ENCODE measurements at regions not wholly inside any gene's neighbourhood (a gene's known extent, or its start where the extent isn't known, plus 50 kb on each side); places are given as distances from the start of the nearest gene placed in this dataset.

GRCh38 chr15:85324202-85324601 lies 56.2 kb upstream of the AKAP13 start:
- WGBS (ENCODE audit: insufficient coverage, insufficient read length) = no CpG with 5 or more reads among the region's 2 CpGs

GRCh38 chr15:85325834-85326233 lies 54.6 kb upstream of the AKAP13 start:
- WGBS (ENCODE audit: insufficient coverage, insufficient read length) = no CpG with 5 or more reads among the region's 2 CpGs
- H3K4me3 ChIP-seq (ENCODE audit: low read length) = no peak overlapping the region

More at GRCh38 chr15:85324202-85324601, 56.2 kb upstream of the AKAP13 start:
- Histone ChIP-seq H3K4me1 (ENCODE audit: control insufficient read depth, insufficient read depth, low read length) (no peaks in the 10 kb centered on the region), H3K36me3 (ENCODE audit: control insufficient read depth, insufficient read depth, low read length) (no peaks in the 10 kb centered on the region), H3K27me3 (ENCODE audit: control insufficient read depth, insufficient read depth, low read length) (no peaks in the 10 kb centered on the region), H3K9me3 (ENCODE audit: control insufficient read depth, insufficient read depth, low read length) (no peaks in the 10 kb centered on the region), H3K27ac (ENCODE audit: low read length) (no peak overlapping the region), H3K4me3 (ENCODE audit: low read length) (no peak overlapping the region)
- no peak for DNase-seq (ENCODE audit: low read depth, low spot score)

GRCh38 chr15:85326291-85326690 lies 54.1 kb upstream of the AKAP13 start:
- Histone ChIP-seq H3K36me3 (ENCODE audit: control insufficient read depth, insufficient read depth, low read length) (no peaks in the 10 kb centered on the region), H3K27me3 (ENCODE audit: control insufficient read depth, insufficient read depth, low read length) (no peaks in the 10 kb centered on the region), H3K4me3 (ENCODE audit: low read length) (no peak overlapping the region), H3K27ac (ENCODE audit: low read length) (no peak overlapping the region), H3K9me3 (ENCODE audit: control insufficient read depth, insufficient read depth, low read length) (no peaks in the 10 kb centered on the region), H3K4me1 (ENCODE audit: control insufficient read depth, insufficient read depth, low read length) (no peaks in the 10 kb centered on the region)
- no peak for DNase-seq (ENCODE audit: low read depth, low spot score)

More at GRCh38 chr15:85325834-85326233, 54.6 kb upstream of the AKAP13 start:
- Histone ChIP-seq H3K36me3 (ENCODE audit: control insufficient read depth, insufficient read depth, low read length) (no peaks in the 10 kb centered on the region), H3K27me3 (ENCODE audit: control insufficient read depth, insufficient read depth, low read length) (no peaks in the 10 kb centered on the region), H3K4me1 (ENCODE audit: control insufficient read depth, insufficient read depth, low read length) (no peaks in the 10 kb centered on the region), H3K27ac (ENCODE audit: low read length) (no peak overlapping the region), H3K9me3 (ENCODE audit: control insufficient read depth, insufficient read depth, low read length) (no peaks in the 10 kb centered on the region)
- no peak for DNase-seq (ENCODE audit: low read depth, low spot score)

GRCh38 chr15:85327820-85328219 lies 52.6 kb upstream of the AKAP13 start:
- H3K4me1 ChIP-seq (ENCODE audit: control insufficient read depth, insufficient read depth, low read length) = no peaks in the 10 kb centered on the region
- H3K4me3 ChIP-seq (ENCODE audit: low read length) = no peak overlapping the region
- no peaks in the 10 kb centered on the region for H3K9me3 ChIP-seq (ENCODE audit: control insufficient read depth, insufficient read depth, low read length)
- H3K27me3 ChIP-seq (ENCODE audit: control insufficient read depth, insufficient read depth, low read length) = no peaks in the 10 kb centered on the region
- DNase-seq (ENCODE audit: low read depth, low spot score) = no peak
- H3K27ac ChIP-seq (ENCODE audit: low read length) = no peak overlapping the region
- WGBS (ENCODE audit: insufficient coverage, insufficient read length) = no CpG with 5 or more reads among the region's 3 CpGs
- no peaks in the 10 kb centered on the region for H3K36me3 ChIP-seq (ENCODE audit: control insufficient read depth, insufficient read depth, low read length)

GRCh38 chr15:85329561-85330422 lies 50.6 kb upstream of the AKAP13 start:
- H3K36me3 ChIP-seq (ENCODE audit: control insufficient read depth, insufficient read depth, low read length) = no peaks in the 10 kb centered on the region
- H3K27me3 ChIP-seq (ENCODE audit: control insufficient read depth, insufficient read depth, low read length) = no peaks in the 10 kb centered on the region
- no peaks in the 10 kb centered on the region for H3K4me1 ChIP-seq (ENCODE audit: control insufficient read depth, insufficient read depth, low read length)
- H3K4me3 ChIP-seq (ENCODE audit: low read length) = no peak overlapping the region
- DNase-seq (ENCODE audit: low read depth, low spot score) = no peak
- no peak overlapping the region for H3K27ac ChIP-seq (ENCODE audit: low read length)
- no peaks in the 10 kb centered on the region for H3K9me3 ChIP-seq (ENCODE audit: control insufficient read depth, insufficient read depth, low read length)
- WGBS (ENCODE audit: insufficient coverage, insufficient read length) = no CpG with 5 or more reads among the region's 19 CpGs
